Transverse colon (tissue), 4 donors: ENCODE measurements at regions not wholly inside any gene's neighbourhood (a gene's known extent, or its start where the extent isn't known, plus 50 kb on each side); places are given as distances from the start of the nearest gene placed in this dataset.

ENCODE experiments used
- DNase-seq: peaks from one replicate; pipeline ENCODE4 v3.0.0-alpha.2; 2019
- H3K27ac ChIP-seq, 4 donors: fragments of 200-600 bp; sonication (generic); 2 replicates each; pipeline ENCODE4 v1.5.1; 2016 to 2018; ENCODE audit warnings: inconsistent platforms in 4 of 4
- H3K27me3 ChIP-seq: fragments of 200-600 bp; sonication (generic); 2 replicates; pipeline ENCODE4 v1.5.1; 2017; ENCODE audit warnings: inconsistent platforms
- H3K36me3 ChIP-seq, 4 donors: fragments of 200-600 bp; sonication (generic); 2 replicates each; pipeline ENCODE4 v1.5.1; 2017 to 2019; ENCODE audit warnings: inconsistent platforms in 4 of 4
- H3K4me1 ChIP-seq, 4 donors: fragments of 200-600 bp; sonication (generic); 2 replicates each; pipeline ENCODE4 v1.5.1; 2017 to 2020; ENCODE audit warnings: inconsistent platforms in 4 of 4
- H3K4me3 ChIP-seq, 4 donors: fragments of 200-600 bp; sonication (generic); 1 replicate in 1 of 4; 2 replicates in 3 of 4; pipeline versions ENCODE4 v1.5.1 to v1.6.1; 2017 to 2019; ENCODE audit warnings: inconsistent platforms in 4 of 4
- H3K9me3 ChIP-seq, 2 donors: fragments of 200-600 bp; sonication (generic); 2 replicates each; pipeline ENCODE4 v1.5.1; 2017 to 2019; ENCODE audit warnings: inconsistent platforms in 2 of 2
- EP300 ChIP-seq: sonication (generic); formaldehyde crosslinking; IDR thresholded peaks from one replicate; pipeline ENCODE4 v1.6.1; 2017; ENCODE audit warnings: antibody characterized with exemption, low read depth
- POLR2A ChIP-seq: fragments of 450-650 bp; IDR thresholded peaks from one replicate; pipeline ENCODE4 v1.6.1; 2016; ENCODE audit warnings: antibody characterized with exemption, mild to moderate bottlenecking, moderate library complexity
- POLR2AphosphoS5 ChIP-seq, 3 donors: sonication (generic); formaldehyde crosslinking; IDR thresholded peaks; one replicate each; pipeline ENCODE4 v1.6.1; 2016; ENCODE audit warnings: antibody characterized with exemption in 3 of 3
- WGBS, 2 donors: methylation state at CpG; one replicate each; pipeline ENCODE4 v1.1.5; 2018; ENCODE audit warnings: low coverage in 1 of 2; 5-methylcytosine and 5-hydroxymethylcytosine counted together
- in situ Hi-C, 4 donors: fragments of 200-750 bp; cut with MboI; loops; one replicate each; pipeline versions ENCODE4 v1.15.0 to v1.15.1; 2017; ENCODE audit warnings: low sequenced_read_pairs in 3 of 4, low pct_ligation_motif_present in 1 of 4, low pct_unique_long_range_greater_than_20kb in 1 of 4
- intact Hi-C: fragments of 100-400 bp; cut with DNase I; formaldehyde crosslinking; loops from one replicate; pipeline ENCODE4 v1.15.1; 2023; ENCODE audit warnings: low total_unique reads
- TF ChIP-seq, protein P1 (sequence below), 5 experiments: fragments of 200-600 bp in 3 of 5; fragments of 450-650 bp in 2 of 5; sonication (generic) in 3 of 5; IDR thresholded peaks; 1 replicate in 2 of 5; 2 replicates in 3 of 5; pipeline ENCODE4 v1.5.1; 2016 to 2017; ENCODE audit warnings: antibody characterized with exemption in 5 of 5, inconsistent platforms in 3 of 5, mild to moderate bottlenecking in 2 of 5, moderate library complexity in 1 of 5

DNA sequence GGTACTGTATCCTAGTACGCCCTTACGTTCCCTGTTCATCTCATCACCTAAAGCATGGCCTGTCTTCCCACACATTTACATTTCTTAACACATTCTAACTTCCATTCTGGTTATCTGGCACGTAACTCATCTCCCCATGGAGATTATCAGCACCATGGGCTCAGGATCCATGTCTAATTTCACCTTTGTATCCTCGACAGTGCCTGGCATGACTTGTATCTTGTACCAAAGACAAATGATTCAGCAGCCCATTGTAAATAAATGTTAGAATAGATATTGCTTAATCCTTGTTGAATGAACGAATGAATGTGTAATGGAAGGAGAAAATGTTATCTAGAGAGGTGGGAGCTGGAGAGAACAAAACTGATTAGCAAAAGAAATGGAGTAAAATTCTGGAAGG is 69.7 kb upstream of the TPM1 start:
- Histone ChIP-seq H3K4me1 (no peaks in the 10 kb centered on the region), H3K27me3 (no peaks in the 10 kb centered on the region), H3K27ac (no peak overlapping the region), H3K36me3 (no peaks in the 10 kb centered on the region), H3K9me3 (no peaks in the 10 kb centered on the region), H3K4me3 (no peak overlapping the region)
- DNase-seq: no peak
- in situ Hi-C loops: no loop called here
- intact Hi-C loops: no loop called here
- TF ChIP-seq, protein P1, sequence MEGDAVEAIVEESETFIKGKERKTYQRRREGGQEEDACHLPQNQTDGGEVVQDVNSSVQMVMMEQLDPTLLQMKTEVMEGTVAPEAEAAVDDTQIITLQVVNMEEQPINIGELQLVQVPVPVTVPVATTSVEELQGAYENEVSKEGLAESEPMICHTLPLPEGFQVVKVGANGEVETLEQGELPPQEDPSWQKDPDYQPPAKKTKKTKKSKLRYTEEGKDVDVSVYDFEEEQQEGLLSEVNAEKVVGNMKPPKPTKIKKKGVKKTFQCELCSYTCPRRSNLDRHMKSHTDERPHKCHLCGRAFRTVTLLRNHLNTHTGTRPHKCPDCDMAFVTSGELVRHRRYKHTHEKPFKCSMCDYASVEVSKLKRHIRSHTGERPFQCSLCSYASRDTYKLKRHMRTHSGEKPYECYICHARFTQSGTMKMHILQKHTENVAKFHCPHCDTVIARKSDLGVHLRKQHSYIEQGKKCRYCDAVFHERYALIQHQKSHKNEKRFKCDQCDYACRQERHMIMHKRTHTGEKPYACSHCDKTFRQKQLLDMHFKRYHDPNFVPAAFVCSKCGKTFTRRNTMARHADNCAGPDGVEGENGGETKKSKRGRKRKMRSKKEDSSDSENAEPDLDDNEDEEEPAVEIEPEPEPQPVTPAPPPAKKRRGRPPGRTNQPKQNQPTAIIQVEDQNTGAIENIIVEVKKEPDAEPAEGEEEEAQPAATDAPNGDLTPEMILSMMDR (IDR thresholded peaks at IDR 0.05): no peak
- TF ChIP-seq POLR2AphosphoS5 (IDR thresholded peaks at IDR 0.05): no peak
- no peak for TF ChIP-seq EP300
- TF ChIP-seq POLR2A: no peak
- 66 to 96% methylated on average over 3 to 5 of the region's 5 CpGs for WGBS, 2 donors

DNA sequence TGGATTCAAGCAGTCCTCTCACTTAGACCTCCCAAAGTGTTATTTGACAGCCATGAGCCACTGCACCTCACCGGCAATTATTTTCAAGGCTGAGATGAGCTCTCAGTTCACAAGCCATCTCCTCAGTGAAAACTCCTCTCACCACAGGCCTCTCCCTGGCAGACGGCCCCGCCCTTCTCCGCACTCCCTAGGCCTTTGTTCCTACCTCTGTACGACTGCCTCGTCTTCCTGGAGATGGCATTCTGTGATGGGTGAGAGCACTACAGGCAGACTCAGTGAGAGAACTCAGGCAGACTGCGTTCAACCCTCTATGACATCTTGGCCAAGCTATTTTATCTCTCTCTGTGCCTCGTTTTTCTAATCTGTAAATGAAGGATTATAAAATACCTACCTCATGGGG is 67.0 kb upstream of the TPM1 start:
- TF ChIP-seq POLR2A: no peak
- no peak for TF ChIP-seq EP300
- TF ChIP-seq, protein P1 (IDR thresholded peaks at IDR 0.05): no peak
- no peak for TF ChIP-seq POLR2AphosphoS5 (IDR thresholded peaks at IDR 0.05)
- no peak overlapping the region for H3K27ac ChIP-seq
- H3K4me3 ChIP-seq: no peak overlapping the region
- no peaks in the 10 kb centered on the region for H3K27me3 ChIP-seq
- H3K4me1 ChIP-seq: no peaks in the 10 kb centered on the region
- H3K9me3 ChIP-seq: no peaks in the 10 kb centered on the region
- intact Hi-C loops (no loop called here), in situ Hi-C loops (no loop called here)
- H3K36me3 ChIP-seq: no peaks in the 10 kb centered on the region
- peak; percentile 45 for DNase-seq
- WGBS, 2 donors: 54% methylated on average over 6 to 8 of the region's 8 CpGs

DNA sequence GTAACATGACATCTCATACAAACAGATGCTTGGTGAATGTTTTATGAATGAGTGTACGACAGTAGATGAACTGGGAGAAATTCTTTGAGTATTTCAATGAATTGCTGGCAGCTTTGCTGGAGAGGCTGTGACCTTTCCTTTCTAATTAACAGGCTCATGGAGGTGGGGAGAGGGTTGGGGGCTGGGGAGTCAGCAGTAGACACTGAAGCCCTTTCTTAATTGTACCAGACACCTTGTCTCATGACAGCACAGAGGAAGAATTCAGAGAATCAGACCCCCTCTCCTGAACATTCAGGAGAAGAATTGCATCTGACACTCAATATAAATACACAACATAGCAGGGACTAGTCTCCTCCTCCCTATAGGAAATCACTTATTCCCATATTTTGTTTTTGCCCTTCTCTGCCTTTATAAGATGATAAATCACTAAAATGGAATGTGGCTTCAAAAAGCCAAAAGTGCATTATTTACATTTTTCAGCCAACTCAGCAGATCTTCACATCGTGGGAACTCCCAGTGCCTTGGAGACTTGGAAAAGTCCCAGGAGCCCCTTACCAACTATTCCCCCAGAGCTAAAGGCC is 66.2 kb upstream of the TPM1 start:
- H3K27me3 ChIP-seq: no peaks in the 10 kb centered on the region
- intact Hi-C loops: no loop called here
- no peaks in the 10 kb centered on the region for H3K36me3 ChIP-seq
- H3K4me3 ChIP-seq: no peak overlapping the region
- in situ Hi-C loops: no loop called here
- 51 to 57% methylated on average over 2 of the region's 2 CpGs for WGBS, 2 donors
- TF ChIP-seq POLR2A (no peak), POLR2AphosphoS5 (IDR thresholded peaks at IDR 0.05) (no peak), EP300 (no peak)
- TF ChIP-seq, protein P1 (IDR thresholded peaks at IDR 0.05): no peak
- no peak for DNase-seq
- no peaks in the 10 kb centered on the region for H3K9me3 ChIP-seq
- no peaks in the 10 kb centered on the region for H3K4me1 ChIP-seq
- H3K27ac ChIP-seq: no peak overlapping the region

DNA sequence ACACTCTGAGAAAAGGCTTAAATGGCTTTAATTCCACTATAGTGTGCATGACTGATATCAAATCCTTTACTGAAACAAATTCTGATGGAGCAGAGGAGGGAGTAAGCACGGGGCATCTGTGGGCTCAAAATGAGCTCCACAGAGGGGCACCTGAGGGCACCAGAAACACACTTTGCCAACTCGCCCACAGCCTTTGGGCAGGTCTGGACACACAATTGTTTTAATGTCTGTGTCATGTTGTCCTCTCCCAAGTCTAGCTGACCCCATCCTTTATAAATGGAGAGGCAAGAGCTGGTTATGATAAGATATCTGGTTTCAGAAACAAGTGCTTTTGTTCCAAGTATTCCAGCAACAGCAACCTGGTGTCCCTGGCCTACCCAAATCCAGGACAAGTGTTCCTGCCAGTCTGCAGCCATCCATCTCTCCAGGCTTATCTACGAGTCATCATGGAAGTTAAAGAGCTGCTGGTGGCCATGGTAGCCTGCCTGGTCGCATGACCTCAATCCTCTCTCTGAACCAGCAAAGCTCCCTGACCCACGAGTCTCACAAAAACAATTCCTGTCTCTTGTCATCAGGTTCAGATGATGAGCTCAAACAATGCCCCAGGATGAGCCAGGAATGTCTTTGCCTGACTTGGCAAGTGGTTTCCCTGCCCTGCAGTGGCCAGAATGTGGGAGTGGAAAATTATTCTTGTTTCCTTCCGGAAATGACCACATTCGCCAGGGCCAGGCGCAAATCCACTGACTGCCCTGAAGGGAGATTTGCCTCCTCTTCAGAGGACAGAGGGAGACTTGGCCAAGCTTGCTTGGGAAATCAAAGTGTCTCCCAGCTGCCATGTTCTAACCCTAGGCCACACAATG is 64.4 kb upstream of the TPM1 start:
- DNase-seq: no peak
- intact Hi-C loops: no loop called here
- in situ Hi-C loops: no loop called here
- Histone ChIP-seq H3K4me3 (no peak overlapping the region), H3K9me3 (no peaks in the 10 kb centered on the region), H3K27ac (no peak overlapping the region), H3K27me3 (no peaks in the 10 kb centered on the region), H3K4me1 (no peaks in the 10 kb centered on the region), H3K36me3 (no peaks in the 10 kb centered on the region)
- TF ChIP-seq, protein P1 (IDR thresholded peaks at IDR 0.05): no peak
- no peak for TF ChIP-seq POLR2AphosphoS5 (IDR thresholded peaks at IDR 0.05)
- TF ChIP-seq EP300: no peak
- TF ChIP-seq POLR2A: no peak
- 82% methylated on average over 8 of the region's 8 CpGs; no CpG with 5 or more reads in 1 of the 2 donors for WGBS, 2 donors
